AG09319 (cell line): ENCODE measurements at regions not wholly inside any gene's neighbourhood (a gene's known extent, or its start where the extent isn't known, plus 50 kb on each side); places are given as distances from the start of the nearest gene placed in this dataset.
"Not testable (repeated sequence)": the region's sequence is repeated elsewhere in the genome, so short reads cannot be mapped to it uniquely, and the experiment has no call there.

Experiments
- DNase-seq: peaks from one replicate; pipeline ENCODE4 v3.0.0-alpha.2; 2010; ENCODE audit warnings: low read depth; ENCODE audit errors: extremely low read depth
- TF ChIP-seq, protein P1 (sequence below): IDR thresholded peaks from 2 replicates; pipeline ENCODE4 v1.5.1; 2011; ENCODE audit warnings: low read depth, mild to moderate bottlenecking, inconsistent platforms, low read length, moderate library complexity

DNA sequence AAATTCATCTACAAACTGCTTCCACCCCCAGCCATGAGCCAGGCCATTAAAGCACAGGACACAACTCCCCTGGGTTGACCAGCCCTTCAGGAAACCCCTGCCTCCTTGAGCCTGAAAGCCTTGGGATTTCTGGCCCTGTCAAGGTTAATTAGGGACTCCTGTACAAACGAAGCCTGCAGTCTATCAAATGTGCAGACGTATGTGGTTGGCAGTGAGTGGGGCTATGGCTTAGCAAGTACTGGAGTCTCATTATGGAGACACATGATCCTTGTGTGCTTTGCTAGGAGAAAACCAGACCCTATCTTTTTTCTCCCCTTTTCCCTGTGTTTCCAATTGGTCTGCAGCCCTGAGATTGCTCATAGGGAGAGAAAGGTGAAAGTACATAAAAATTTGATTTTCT lies 588.3 kb upstream of the USP24 start:
- TF ChIP-seq, protein P1, sequence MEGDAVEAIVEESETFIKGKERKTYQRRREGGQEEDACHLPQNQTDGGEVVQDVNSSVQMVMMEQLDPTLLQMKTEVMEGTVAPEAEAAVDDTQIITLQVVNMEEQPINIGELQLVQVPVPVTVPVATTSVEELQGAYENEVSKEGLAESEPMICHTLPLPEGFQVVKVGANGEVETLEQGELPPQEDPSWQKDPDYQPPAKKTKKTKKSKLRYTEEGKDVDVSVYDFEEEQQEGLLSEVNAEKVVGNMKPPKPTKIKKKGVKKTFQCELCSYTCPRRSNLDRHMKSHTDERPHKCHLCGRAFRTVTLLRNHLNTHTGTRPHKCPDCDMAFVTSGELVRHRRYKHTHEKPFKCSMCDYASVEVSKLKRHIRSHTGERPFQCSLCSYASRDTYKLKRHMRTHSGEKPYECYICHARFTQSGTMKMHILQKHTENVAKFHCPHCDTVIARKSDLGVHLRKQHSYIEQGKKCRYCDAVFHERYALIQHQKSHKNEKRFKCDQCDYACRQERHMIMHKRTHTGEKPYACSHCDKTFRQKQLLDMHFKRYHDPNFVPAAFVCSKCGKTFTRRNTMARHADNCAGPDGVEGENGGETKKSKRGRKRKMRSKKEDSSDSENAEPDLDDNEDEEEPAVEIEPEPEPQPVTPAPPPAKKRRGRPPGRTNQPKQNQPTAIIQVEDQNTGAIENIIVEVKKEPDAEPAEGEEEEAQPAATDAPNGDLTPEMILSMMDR, result no peak
- no peak for DNase-seq

DNA sequence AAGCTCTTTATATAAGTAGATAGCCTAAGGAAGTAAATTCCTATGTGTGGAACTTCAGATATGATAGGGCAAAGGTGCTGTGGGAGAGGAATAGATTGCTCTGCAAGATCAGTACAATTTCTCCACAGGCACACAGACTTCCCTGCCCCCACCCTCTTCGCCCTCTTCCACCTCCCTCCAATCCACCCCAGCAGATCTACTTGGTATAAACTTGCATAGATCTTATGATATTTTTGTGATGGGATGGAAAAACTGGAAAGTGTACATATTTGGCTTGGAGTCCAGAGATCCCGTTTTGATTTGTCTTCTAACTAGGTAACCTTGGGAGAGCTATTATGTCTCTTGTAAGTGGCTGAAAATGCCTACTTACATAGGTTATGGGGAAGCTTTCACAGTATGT lies 586.3 kb upstream of the USP24 start:
- DNase-seq, result no peak
- TF ChIP-seq, protein P1, result no peak

DNA sequence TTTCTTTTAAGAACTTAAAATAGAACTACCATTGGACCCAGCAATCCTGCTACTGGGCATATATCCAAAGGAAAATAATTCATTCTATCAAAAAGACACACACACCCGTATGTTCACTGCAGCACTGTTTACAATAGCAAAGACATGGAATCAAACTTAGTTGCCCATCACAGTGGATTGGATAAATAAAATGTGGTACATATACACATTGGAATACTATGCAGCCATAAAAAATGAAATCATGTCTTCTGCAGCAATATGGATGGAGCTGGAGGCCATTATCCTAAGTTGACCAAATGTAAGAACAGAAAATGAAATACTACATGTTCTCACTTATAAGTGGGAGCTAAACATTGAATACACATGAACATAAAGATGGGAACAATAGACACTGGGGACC lies 585.3 kb upstream of the USP24 start:
- TF ChIP-seq, protein P1, result no peak

DNA sequence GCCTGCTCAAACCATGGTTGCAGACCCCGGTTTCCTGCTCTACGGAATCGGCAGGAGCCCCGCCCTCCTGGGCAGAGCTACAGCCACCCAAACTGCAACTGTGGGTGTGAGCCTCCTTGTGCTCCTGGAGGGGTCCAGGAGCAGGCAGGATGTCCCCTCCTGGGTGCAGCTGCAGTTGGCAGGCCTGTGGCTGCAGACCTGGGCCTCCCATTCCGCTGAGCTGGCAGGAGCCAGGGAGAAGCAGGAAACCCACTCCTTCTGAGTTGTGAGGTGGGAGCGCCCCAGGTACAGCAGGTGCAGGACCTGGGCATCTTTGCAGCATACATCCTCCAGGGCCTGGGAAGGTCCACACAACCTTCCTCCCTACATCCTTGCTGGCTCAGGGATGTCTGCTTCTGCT lies 578.7 kb upstream of the USP24 start:
- TF ChIP-seq, protein P1, result no peak
- no peak for DNase-seq

More for the DNA sequence above, 585.3 kb upstream of the USP24 start:
- DNase-seq, result no peak

DNA sequence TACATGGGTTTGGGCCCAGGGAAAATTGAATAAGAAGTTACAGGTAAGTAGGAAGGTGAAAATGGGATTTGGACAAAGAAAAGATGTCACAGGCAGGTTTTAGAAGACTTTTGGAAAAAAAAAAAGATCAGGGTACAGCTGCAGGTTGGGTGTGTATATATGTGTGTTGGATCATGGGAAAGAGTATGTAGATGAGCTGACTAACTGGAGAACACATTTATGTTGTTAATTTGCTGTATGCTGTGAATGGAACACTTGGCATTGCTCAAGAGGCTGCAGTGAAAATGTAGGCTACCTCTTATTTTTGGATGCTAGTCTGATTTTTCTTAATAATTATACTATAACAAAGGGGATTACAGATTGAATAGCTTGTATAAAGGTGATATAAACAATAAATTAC lies 577.7 kb upstream of the USP24 start:
- TF ChIP-seq, protein P1, result no peak
- no peak for DNase-seq

DNA sequence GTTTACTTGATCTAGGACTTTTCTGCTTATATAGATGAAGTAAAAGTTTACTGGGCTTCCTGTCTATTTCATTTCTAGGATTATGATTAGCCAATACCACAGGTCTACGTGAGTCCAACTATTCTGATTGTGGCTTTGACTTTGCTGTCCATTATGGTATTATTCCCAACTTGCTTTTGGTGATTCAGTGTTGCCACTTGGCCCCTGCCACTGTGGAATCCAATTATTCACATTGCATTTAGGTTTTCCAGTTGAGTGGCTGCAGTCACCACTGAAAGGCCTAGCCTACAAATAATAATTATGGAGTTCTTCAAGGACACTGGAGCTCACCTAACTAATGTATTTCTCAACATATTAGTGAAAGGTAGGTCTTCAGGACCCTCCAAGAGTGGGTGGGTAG lies 574.3 kb upstream of the USP24 start:
- DNase-seq, result no peak
- TF ChIP-seq, protein P1, result no peak

DNA sequence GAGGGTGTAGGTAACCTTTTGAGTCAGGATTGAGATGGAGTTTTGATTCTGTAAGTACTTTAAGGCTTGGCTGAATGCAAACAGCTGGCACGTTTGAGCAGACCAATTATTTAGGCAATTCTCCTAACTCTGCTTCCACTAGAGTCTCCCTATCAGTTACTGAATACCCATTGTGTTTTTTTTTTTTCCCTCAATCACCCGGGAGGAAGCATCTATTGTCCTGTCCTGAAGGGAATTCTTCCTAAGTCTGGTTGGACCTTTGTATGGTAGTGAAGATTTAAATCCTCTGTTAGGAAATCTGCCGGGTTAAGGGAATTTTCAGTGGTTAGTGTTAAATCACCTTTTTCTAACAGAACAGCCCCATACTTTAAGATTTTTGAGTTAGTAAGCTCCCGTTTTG lies 571.2 kb upstream of the USP24 start:
- no peak for DNase-seq
- TF ChIP-seq, protein P1, result no peak

DNA sequence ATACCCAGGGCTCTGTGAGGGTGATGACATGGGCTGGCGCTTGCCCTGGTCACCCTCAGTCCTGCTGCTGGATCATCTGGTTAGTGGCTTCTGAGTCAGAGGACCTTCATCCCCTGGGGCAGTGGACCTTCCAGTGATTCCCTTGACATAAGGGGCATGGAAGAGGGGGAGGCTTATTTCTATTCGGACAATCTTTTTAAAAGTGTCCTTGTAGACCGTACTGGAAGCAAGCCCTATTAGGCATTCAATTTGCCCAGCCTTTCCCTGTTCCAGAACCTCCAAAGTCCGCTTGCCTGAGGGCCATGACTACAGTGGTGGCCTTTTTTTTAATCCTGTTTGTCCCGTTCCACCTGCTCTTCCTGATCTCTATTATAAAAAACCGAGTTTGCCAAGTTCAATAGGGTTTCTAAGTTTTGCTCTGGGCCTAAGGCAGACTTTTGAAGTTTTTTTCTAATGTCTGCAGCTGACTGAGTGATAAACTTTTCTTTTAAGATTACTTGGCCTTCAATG lies 569.8 kb upstream of the USP24 start:
- DNase-seq, result not testable (repeated sequence)
